Fibroblast of skin of back (primary cell): ENCODE measurements at regions not wholly inside any gene's neighbourhood (a gene's known extent, or its start where the extent isn't known, plus 50 kb on each side); places are given as distances from the start of the nearest gene placed in this dataset.
"Not testable (repeated sequence)": the region's sequence is repeated elsewhere in the genome, so short reads cannot be mapped to it uniquely, and the experiment has no call there.

Source experiments
- DNase-seq: peaks from one replicate; pipeline ENCODE4 v3.0.0-alpha.2; 2013

- peak; percentile 90 for DNase-seq
These were observed 343.2 kb upstream of the ADAMTS9 start for GRCh38 chr3:65030847-65031463.

GRCh38 chr3:65030014-65030627, 342.3 kb upstream of the ADAMTS9 start:
- no peak for DNase-seq

GRCh38 chr3:65029130-65029529, 341.3 kb upstream of the ADAMTS9 start:
- no peak for DNase-seq

GRCh38 chr3:65028024-65028423, 340.2 kb upstream of the ADAMTS9 start:
- no peak for DNase-seq

- DNase-seq = no peak
These were observed 339.5 kb upstream of the ADAMTS9 start for GRCh38 chr3:65027335-65027734.

- no peak for DNase-seq
These were observed 338.4 kb upstream of the ADAMTS9 start for GRCh38 chr3:65026151-65026550.

- DNase-seq = no peak
These were observed 336.3 kb upstream of the ADAMTS9 start for GRCh38 chr3:65024148-65024547.

- DNase-seq = no peak
These were observed 332.7 kb upstream of the ADAMTS9 start for GRCh38 chr3:65020281-65021160.

DNA sequence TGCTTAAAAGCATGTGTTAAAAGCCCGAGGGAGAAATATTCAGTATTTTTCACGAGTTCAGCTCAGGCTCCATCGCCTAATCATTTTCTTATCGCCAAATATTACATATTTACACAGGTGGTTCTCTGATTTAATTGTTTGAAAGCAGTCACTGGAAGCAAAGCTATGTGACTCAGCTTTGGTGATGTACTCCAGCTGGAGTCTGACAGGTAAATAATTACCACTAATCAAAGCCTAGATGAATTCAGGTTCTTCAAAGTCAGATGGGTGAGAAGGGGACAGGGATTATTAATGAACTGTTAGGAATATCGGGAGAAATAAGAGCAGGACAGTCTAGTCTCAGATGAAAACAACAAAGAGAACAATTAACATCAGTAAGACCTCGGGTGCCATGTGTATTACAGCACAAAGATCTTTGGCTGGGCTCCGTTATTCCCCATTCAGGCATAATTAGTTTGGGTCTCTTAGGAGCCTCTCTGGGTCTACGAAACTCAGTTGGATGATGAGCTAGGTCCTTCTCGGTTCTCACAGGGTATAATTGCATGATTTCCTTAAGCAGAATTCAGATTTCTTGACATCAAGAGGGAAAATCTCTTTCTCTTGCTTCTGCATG, 331.7 kb upstream of the ADAMTS9 start:
- DNase-seq = no peak

GRCh38 chr3:65018801-65019200, 331.0 kb upstream of the ADAMTS9 start:
- DNase-seq = no peak

GRCh38 chr3:65017359-65017758, 329.6 kb upstream of the ADAMTS9 start:
- DNase-seq = no peak

- DNase-seq = no peak
These were observed 327.9 kb upstream of the ADAMTS9 start for GRCh38 chr3:65015711-65016110.

- DNase-seq = no peak
These were observed 325.3 kb upstream of the ADAMTS9 start for GRCh38 chr3:65013053-65013452.

GRCh38 chr3:65006300-65006739, 318.5 kb upstream of the ADAMTS9 start:
- peak; percentile 92 for DNase-seq

GRCh38 chr3:65005486-65005885, 317.7 kb upstream of the ADAMTS9 start:
- peak; percentile 80 for DNase-seq

GRCh38 chr3:65004795-65005295, 317.0 kb upstream of the ADAMTS9 start:
- no peak for DNase-seq

GRCh38 chr3:65004306-65004705, 316.5 kb upstream of the ADAMTS9 start:
- no peak for DNase-seq

- DNase-seq = not testable (repeated sequence)
These were observed 313.3 kb upstream of the ADAMTS9 start for GRCh38 chr3:65001119-65001518.

- no peak for DNase-seq
These were observed 310.5 kb upstream of the ADAMTS9 start for GRCh38 chr3:64998317-64998716.

- peak; percentile 44 for DNase-seq
These were observed 308.2 kb upstream of the ADAMTS9 start for GRCh38 chr3:64995857-64996551.

DNA sequence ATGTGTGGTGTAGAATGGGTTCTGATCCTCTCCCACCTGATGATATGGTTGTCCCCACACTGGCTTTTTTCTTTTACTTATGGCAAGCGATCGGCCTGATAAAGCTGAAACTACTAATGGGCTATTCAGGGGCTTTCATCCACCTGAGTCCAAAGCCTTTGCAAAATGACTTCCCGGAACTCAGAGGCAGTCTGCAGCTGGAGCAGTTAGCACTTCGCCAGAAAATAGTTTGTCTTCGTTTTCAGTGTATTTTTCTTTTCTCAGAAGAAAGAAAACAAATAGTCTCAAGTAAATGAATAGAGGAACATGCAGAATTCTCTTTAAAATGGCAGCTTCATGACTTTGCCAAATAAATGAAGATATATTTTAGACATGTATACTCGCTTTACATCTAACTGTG, 306.0 kb upstream of the ADAMTS9 start:
- no peak for DNase-seq
